GM19025 (cell line): ENCODE measurements at regions not wholly inside any gene's neighbourhood (a gene's known extent, or its start where the extent isn't known, plus 50 kb on each side); places are given as distances from the start of the nearest gene placed in this dataset.
"Not testable (repeated sequence)": the region's sequence is repeated elsewhere in the genome, so short reads cannot be mapped to it uniquely, and the experiment has no call there.

ENCODE experiments used
- ATAC-seq: cut with Tn5 transposase; IDR thresholded peaks from one replicate; pipeline ENCODE4 v1.9.1; 2021; ENCODE audit warnings: mild to moderate bottlenecking, low read depth, moderate library complexity; ENCODE audit not compliant: unreplicated experiment

DNA sequence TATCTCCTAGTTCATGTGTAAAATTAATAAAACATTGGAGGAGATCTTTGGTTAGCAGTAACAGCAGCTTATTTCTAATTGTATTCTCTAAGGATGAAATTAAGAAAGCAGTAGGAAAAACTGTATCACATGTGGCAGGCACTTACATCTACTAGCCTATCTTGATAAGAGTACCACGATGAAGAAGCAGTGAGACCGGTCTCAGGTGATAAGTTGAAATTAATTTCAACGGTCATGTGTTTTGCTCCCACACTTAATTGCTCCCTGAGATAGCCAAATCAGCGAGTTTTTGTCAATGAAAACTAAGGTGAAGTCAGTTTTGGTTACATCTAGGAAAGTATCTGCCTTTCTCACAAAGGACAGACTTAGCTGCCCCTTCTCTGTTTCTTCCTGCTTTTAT lies 115.8 kb upstream of the WIPF3 start:
- ATAC-seq = not testable (repeated sequence)

DNA sequence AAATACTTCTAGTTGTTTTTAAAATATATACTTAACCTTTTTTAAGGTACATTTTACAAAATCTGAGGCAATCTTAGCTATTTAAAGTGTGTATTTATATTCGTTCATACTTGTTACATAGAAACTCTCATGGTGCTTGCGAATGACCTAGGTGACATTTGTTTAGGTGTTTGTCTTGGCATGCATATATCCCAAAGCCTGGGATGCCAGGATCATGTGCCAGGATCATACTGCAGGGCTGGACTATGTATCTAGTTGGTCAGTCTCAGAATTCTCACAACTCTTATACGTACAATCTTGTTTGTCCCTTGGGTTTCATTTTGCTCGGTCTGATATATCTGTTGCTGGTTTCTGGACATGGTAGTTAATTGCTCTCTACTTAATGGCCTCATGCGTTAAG lies 109.9 kb upstream of the WIPF3 start:
- not testable (repeated sequence) for ATAC-seq

DNA sequence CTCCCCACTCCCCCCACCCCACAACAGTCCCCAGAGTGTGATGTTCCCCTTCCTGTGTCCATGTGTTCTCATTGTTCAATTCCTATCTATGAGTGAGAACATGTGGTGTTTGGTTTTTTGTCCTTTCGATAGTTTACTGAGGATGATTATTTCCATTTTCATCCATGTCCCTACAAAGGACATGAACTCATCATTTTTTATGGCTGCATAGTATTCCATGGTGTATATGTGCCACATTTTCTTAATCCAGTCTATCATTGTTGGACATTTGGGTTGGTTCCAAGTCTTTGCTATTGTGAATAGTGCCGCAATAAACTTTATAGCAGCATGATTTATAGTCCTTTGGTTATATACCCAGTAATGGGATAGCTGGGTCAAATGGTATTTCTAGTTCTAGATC lies 106.6 kb upstream of the WIPF3 start:
- not testable (repeated sequence) for ATAC-seq

DNA sequence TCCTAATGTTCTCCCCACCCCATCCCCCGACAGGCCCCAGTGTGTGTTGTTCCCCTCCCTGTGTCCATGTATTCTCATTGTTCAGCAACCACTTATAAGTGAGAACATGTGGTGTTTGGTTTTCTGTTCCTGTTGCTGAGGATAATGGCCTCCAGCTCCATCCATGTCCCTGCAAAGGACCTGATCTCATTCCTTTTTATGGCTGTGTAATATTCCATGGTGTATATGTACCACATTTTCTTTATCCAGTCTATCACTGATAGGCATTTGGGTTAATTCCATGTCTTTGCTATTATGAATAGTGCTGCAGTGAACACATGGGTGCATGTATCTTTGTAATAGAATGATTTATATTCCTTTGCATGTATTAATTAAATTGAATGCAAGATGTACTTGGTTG lies 104.8 kb upstream of the WIPF3 start:
- ATAC-seq = not testable (repeated sequence)

DNA sequence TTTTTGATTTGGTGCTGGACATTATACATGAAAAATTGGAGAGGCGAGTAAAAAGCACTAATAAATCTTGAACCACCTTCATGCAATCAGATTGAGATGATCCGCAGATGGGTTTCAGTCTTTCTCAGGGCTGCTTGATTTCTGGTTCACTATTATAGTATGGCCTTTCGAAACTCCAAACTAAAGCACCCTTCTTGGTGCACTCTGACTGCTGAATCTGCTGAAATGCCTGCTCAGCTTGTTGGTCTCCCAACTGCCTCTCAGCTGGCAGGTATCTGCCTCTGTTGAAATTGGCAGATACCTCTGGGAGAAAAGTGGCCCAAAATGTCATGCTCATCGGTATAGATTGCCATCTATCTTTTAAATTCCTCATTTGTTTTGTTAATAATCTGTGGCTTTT lies 102.5 kb upstream of the WIPF3 start:
- not testable (repeated sequence) for ATAC-seq

DNA sequence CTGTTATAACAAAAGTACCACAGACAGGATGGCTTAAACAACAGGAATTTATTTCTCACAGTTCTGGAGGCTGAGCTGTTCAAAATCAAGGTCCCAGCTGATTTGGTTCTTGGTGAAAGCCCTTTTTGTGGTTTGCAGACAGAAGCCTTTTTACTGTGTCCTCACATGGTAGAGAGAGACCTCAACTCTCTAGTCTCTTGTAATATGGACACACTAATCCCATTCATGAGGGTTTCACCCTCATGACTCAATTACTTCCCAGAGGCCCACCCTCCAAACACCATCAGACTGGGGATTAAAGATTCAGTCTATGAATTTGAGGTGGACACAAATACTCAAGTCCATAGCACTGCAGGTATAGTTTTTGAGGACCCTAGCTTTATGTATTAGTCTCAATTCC lies 97.3 kb upstream of the WIPF3 start:
- ATAC-seq = not testable (repeated sequence)

DNA sequence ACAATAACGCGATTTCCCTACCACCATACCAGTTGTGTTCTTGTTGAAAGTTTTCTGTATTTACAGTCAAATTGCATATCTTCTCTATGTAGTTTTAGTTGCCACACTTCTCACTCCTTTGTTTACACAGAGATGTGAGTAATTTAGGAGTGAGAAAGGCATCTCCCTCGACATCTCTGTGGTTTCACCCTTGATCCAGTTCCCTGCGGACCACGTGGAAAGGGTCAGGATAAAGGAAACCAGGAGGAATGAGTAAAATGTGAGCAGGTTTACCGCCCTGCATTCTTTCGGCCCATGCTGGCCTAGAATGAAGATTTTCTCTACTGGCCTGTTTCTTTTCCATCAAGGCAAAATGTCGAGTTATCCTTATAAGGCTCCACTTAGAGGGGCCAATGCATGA lies 83.2 kb upstream of the WIPF3 start:
- ATAC-seq = not testable (repeated sequence)

DNA sequence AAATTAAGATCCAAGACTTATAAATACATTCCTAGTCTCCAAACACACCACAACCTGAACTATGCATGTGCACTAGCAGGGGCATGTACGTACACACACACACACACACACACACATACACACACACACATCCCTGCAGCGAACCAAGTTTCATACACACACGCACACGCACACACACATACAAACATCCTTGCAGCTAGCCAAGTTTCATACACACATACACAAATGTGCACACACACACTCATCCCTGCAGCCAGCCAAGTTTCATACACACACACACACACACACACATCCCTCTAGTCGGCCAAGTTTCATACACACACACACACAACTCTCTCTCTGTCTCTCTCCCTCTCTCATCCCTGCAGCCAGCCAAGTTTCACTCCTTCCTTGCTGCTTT lies 82.7 kb upstream of the WIPF3 start:
- ATAC-seq = no peak

DNA sequence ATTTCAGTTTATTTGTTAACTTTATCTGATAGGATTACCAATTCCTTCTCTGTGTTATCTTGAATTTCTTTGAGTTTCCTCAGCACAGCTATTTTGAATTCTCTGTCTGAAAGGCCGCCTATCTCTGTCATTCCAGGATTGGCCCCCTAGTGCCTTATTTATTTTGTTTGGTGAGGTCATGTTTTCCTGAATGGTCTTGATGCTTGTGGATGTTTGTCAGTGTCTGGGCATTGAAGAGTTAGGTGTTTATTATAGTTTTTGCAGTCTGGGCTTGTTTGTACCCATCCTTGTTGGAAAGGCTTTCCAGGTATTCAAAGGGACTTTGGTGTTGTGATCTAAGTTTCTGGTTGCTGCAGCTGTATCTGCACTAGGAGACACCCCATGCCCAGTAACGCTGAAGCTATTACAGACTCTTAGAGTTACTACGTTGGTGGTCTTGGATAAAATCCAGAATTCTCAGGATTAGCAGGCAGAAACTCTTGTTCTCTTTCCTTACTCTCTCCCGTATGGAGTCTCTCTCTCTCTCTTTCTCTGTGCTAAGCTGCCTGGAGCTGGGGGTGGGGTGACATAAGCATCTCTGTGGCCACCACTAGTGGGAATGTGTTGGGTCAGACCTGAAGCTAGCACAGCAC lies 76.7 kb upstream of the WIPF3 start:
- not testable (repeated sequence) for ATAC-seq

DNA sequence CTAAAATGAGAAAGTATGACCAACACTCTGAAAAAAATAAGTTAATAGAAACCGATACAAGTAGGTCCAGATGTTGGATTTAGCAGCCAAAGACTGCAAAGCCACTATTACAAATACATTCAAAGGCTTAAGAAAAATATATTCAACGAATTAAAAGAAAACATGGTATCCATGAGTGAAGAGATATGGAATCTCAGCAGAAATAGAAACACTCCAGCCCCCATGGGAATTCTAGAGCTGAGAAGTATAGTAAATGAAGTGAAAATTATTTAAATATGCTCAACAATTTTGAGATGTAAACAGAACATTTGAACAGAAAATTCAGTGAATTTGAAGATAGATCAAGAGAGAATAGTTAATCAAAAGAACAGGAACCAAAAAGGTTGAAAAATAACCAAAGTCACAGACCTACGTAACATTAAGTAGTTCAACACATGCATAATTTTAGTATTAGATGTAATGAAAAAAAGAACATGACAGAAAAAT lies 72.0 kb upstream of the WIPF3 start:
- no peak for ATAC-seq

DNA sequence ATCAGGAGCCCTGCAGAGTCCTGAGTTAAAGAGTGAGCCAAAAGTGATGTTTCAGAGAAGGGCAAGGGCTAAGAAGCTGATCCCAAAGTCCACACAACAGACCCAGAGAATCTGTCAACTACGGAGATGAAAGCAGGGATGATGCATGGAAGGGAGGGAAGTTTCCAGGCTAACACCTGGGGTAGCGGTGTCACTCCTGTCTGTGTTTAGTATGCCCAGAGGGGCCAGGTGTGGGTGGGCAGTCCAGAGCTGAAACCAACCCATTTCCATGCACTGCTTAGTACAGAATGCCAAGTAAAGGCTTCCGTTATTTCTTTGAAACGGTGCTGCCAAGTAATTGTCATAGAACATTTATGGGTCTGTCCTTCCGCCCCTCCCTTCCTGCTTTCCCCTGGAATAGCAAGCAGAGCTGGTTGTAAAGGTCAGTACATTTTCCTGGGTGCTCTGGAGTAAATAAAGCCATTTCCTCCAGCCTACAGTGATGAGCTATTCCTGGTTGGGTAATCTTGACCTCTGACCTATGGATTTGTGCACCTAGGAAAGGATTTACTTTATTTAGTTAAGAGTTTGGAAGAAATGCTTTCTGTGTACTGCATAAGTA lies 58.6 kb upstream of the WIPF3 start:
- not testable (repeated sequence) for ATAC-seq

DNA sequence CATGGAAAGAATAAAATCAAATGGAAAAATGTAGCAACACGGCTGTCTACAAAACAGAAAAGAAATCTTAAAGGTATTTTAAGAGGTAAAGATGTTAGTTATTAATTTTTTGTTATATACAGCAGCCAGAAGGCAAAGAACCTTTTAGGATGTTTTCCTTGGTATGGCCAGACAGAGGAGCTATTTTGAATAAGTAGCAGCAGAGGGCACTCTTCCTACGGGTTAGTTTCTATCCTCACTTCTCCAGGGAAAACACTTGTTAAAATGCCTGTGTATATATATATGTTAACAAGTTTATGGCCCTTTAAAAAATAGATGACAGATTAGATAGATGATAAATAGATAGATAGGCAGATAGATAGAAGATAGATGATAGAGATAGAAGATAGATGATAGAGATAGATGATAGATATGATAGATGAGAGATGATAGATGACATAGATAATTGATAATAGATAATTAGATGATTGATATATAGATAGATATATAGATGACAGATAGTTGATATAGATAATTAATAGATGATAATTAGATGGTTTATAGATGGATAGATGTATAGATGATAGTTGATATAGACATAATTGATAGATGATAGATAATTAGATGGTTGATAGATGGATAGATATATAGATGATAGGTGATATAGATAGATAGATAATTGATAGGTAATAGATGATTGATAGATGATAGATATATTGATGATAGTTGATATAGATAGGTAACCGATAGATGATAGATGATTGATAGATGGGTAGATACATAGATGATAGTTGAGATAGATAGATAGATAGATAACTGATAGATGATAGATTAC lies 57.8 kb upstream of the WIPF3 start:
- no peak for ATAC-seq

DNA sequence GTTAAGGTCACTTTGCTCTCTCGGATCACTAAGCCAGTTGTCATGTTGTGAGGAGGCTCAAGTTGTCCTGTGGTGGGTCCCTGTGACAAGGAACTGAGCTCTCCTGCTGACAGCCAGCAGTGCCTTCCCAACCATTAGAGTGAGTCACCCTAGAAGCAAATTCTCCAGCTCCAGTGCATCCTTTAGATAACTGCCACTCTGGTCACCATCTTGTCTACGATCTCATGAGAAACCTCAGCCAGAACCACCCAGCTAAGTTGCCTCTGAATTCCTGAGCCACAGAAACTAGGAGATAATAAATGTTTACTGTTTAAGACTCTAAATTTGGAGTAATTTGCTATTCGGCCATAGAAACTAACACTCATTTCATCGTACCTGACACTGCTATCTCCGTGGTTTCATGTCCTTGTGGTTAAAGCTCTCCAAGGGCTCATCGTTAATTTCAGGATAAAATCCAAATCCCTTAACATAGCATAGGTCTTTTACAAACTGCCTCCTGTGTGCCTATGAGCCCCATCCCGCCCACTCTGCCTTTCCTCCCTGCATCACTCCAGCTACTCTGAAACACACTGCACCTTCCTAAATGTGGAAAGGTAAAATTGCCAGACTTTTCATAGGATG lies 56.5 kb upstream of the WIPF3 start:
- ATAC-seq = no peak

DNA sequence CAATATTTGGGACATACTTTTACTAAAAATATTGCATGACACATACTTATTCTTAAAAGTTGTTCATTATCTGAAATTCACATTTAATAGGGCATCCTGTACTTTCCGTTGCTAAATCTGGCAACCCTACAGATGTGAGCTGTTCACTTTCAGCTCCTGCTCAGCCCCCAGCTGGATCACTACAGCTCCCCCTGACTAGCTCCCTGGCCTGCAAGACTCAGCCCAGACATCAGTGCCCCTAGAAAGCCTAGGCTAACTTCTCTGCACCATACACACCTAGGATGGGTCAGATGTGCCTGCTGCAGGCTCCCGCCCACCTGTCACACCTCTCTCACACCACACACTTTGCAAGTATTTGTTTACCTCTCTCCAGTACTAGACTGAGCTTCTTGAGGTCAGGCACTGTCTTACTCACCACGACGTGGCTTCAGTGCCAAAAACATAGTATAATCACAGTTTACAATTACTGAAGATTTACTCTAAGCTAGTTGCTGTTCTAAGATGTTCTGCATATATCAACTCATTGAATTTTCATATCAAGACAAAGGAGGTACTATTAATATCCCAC lies 55.9 kb upstream of the WIPF3 start:
- not testable (repeated sequence) for ATAC-seq

DNA sequence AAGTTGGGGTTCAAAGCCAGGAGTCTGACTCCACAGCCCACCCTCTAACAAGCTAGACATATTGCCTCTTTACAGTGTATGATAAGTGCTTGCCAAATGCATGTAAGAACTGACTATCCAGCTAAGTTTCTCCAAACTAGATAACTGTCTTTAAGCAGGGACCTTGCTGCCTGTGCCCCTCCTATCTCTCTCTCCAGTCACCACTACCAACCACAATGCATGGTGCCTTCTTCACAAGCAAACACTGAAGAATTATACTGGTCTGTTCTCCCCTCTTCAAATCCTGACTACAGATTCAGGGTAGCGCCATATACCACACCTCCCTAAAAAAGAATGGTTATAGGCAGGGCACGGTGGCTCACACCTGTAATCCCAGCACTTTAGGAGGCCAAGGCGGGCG lies 55.3 kb upstream of the WIPF3 start:
- ATAC-seq = not testable (repeated sequence)

DNA sequence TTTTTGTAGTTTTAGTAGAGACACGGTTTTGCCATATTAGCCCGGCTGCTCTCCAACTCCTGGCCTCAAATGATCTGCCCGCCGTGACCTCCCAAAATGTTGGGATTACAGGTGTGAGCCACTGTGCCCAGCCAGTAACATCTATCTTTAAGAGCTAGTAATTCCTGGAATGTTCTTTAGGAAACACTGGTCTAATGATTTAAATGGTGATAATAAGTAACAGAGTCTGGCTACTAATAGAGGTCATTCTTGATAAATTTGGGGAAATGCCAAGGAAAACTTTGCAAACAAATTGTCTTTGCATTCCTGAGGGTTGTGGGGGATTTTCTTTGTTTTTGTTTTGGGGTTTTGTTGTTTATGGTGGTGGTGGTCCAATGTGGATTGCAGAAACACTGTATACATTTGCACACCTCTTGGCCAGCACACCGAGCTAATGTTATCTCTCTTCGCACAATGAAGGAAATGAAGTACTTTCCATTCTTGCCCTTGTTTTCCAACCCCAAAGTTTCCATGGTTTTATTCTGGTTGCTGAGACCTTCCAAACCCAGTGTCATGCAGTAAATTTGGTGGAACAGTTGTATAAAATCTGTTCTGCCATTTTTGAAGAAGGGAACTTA lies 51.3 kb upstream of the WIPF3 start:
- no peak for ATAC-seq
